ENCODE measurements at regions not wholly inside any gene's neighbourhood (a gene's known extent, or its start where the extent isn't known, plus 50 kb on each side); places are given as distances from the start of the nearest gene placed in this dataset.
A peak's percentile ranks its signal among the peaks of the same experiment; 100 is the strongest.

DNA sequence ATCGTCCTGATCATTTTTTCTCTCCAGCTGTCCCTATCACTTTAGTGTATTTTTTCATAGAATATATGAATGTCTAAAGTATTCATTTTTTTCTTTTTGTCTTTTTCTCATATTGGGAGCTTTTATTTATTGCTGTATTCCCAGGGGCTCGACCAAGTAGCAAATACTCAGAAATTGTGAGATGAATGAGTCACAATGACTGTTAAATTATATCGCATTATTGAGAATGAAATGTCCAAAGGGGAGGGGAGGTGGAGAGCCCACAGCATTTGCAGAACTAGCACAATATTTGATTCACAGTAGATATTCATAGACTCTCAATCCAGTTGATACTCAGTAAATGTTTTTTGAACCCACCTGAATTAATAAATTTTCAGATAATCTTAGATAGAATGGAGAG lies 543.6 kb upstream of the FAM241A start:
- Histone ChIP-seq H4K20me1 (ENCODE audit: control insufficient read depth, extremely low read depth, insufficient read depth, low read length) (no peaks in the 10 kb centered on the region), H3K9me3 (ENCODE audit: control insufficient read depth, low read depth, low read length) (no peaks in the 10 kb centered on the region), H3K36me3 (ENCODE audit: control insufficient read depth in 2 of 2, extremely low read depth in 1 of 2, insufficient read depth in 2 of 2, low read length in 2 of 2) (no peaks in the 10 kb centered on the region), H3K4me3 (ENCODE audit: control insufficient read depth in 2 of 3, extremely low read depth in 1 of 3, insufficient read depth in 2 of 3, low read depth in 1 of 3, low read length in 3 of 3) (no peak overlapping the region), H3K4me1 (ENCODE audit: control insufficient read depth, extremely low read depth, insufficient read depth, low read length) (no peaks in the 10 kb centered on the region), H2AFZ (ENCODE audit: control insufficient read depth, low read length) (no peak overlapping the region), H3K27ac (ENCODE audit: control insufficient read depth, insufficient read depth, low read length) (no peak overlapping the region), H3K4me2 (ENCODE audit: control insufficient read depth, extremely low read depth, insufficient read depth, low read depth, low read length) (no peak overlapping the region), H3K9me1 (ENCODE audit: control insufficient read depth, extremely low read depth, insufficient read depth, low read length) (no peaks in the 10 kb centered on the region), H3K79me2 (ENCODE audit: control insufficient read depth, insufficient read depth, low read length) (no peaks in the 10 kb centered on the region), H3K9ac (ENCODE audit: control insufficient read depth, extremely low read depth, insufficient read depth, low read length) (no peak overlapping the region), H3K27me3 (ENCODE audit: control insufficient read depth, extremely low read depth, insufficient read depth, low read length) (no peaks in the 10 kb centered on the region)
- DNase-seq (ENCODE audit: low read depth, low spot score) = no peak
- FAIRE-seq = no peak
- dilution Hi-C loops (cut with MboI; ENCODE audit: extremely low pct_ligation_motif_present, low sequenced_read_pairs) = no loop called here
- TF ChIP-seq, protein P1, sequence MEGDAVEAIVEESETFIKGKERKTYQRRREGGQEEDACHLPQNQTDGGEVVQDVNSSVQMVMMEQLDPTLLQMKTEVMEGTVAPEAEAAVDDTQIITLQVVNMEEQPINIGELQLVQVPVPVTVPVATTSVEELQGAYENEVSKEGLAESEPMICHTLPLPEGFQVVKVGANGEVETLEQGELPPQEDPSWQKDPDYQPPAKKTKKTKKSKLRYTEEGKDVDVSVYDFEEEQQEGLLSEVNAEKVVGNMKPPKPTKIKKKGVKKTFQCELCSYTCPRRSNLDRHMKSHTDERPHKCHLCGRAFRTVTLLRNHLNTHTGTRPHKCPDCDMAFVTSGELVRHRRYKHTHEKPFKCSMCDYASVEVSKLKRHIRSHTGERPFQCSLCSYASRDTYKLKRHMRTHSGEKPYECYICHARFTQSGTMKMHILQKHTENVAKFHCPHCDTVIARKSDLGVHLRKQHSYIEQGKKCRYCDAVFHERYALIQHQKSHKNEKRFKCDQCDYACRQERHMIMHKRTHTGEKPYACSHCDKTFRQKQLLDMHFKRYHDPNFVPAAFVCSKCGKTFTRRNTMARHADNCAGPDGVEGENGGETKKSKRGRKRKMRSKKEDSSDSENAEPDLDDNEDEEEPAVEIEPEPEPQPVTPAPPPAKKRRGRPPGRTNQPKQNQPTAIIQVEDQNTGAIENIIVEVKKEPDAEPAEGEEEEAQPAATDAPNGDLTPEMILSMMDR (optimal IDR thresholded peaks at IDR 0.05 in 1 of 3, IDR thresholded peaks at IDR 0.05 in 1 of 3, conservative IDR thresholded peaks at IDR 0.05 in 1 of 3; ENCODE audit: extremely low read depth in 1 of 3, insufficient read depth in 2 of 3, low read length in 3 of 3) = no peak
- TF ChIP-seq EZH2 (IDR thresholded peaks at IDR 0.05; ENCODE audit: low read length) = no peak

DNA sequence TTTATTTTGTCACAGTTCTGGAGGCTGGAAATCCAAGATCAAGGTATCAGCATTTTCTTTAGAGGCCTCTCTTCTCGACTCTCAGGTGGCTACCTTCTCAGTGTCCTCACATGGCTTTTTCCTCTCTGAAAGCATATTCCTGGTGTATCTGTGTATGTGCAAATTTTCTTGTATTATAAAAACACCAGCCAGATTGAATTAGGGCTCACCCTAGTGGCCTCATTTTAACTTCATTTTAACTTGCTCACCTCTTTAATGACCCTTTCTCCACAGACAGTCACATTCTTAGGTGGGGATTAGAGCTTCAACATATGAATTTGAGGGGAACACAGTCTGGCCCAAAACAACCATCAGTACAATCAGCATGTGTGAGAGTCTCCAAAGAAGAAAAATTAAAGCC lies 542.4 kb upstream of the FAM241A start:
- H3K9ac ChIP-seq (ENCODE audit: control insufficient read depth, extremely low read depth, insufficient read depth, low read length) = no peak overlapping the region
- H3K4me3 ChIP-seq (ENCODE audit: control insufficient read depth in 2 of 3, extremely low read depth in 1 of 3, insufficient read depth in 2 of 3, low read depth in 1 of 3, low read length in 3 of 3) = no peak overlapping the region
- FAIRE-seq (no peak), DNase-seq (ENCODE audit: low read depth, low spot score) (no peak)
- H3K27ac ChIP-seq (ENCODE audit: control insufficient read depth, insufficient read depth, low read length) = no peak overlapping the region
- H3K4me1 ChIP-seq (ENCODE audit: control insufficient read depth, extremely low read depth, insufficient read depth, low read length) = no peaks in the 10 kb centered on the region
- H3K9me1 ChIP-seq (ENCODE audit: control insufficient read depth, extremely low read depth, insufficient read depth, low read length) = no peaks in the 10 kb centered on the region
- no peaks in the 10 kb centered on the region for H3K27me3 ChIP-seq (ENCODE audit: control insufficient read depth, extremely low read depth, insufficient read depth, low read length)
- no peaks in the 10 kb centered on the region for H4K20me1 ChIP-seq (ENCODE audit: control insufficient read depth, extremely low read depth, insufficient read depth, low read length)
- dilution Hi-C loops (cut with MboI; ENCODE audit: extremely low pct_ligation_motif_present, low sequenced_read_pairs) = no loop called here
- no peak for TF ChIP-seq EZH2 (IDR thresholded peaks at IDR 0.05; ENCODE audit: low read length)
- TF ChIP-seq, protein P1 (optimal IDR thresholded peaks at IDR 0.05 in 1 of 3, IDR thresholded peaks at IDR 0.05 in 1 of 3, conservative IDR thresholded peaks at IDR 0.05 in 1 of 3; ENCODE audit: extremely low read depth in 1 of 3, insufficient read depth in 2 of 3, low read length in 3 of 3) = peak in 1 of 3 experiments; percentile 48
- H3K79me2 ChIP-seq (ENCODE audit: control insufficient read depth, insufficient read depth, low read length) = no peaks in the 10 kb centered on the region
- H2AFZ ChIP-seq (ENCODE audit: control insufficient read depth, low read length) = no peak overlapping the region
- H3K36me3 ChIP-seq (ENCODE audit: control insufficient read depth in 2 of 2, extremely low read depth in 1 of 2, insufficient read depth in 2 of 2, low read length in 2 of 2) = no peaks in the 10 kb centered on the region
- H3K4me2 ChIP-seq (ENCODE audit: control insufficient read depth, extremely low read depth, insufficient read depth, low read depth, low read length) = no peak overlapping the region
- no peaks in the 10 kb centered on the region for H3K9me3 ChIP-seq (ENCODE audit: control insufficient read depth, low read depth, low read length)

Data from keratinocyte (primary cell).